ENCODE measurements at regions not wholly inside any gene's neighbourhood (a gene's known extent, or its start where the extent isn't known, plus 50 kb on each side); places are given as distances from the start of the nearest gene placed in this dataset.
"Not testable (repeated sequence)": the region's sequence is repeated elsewhere in the genome, so short reads cannot be mapped to it uniquely, and the experiment has no call there.

GRCh38 chr14:105707099-105707498, 180.7 kb downstream of the TMEM121 start:
- TF ChIP-seq ARNT (IDR thresholded peaks at IDR 0.05); HOXA7 (CRISPR knock-in tag; IDR thresholded peaks at IDR 0.05); DDIT3 (CRISPR knock-in tag; IDR thresholded peaks at IDR 0.05); CEBPB (IDR thresholded peaks at IDR 0.05; ENCODE audit: borderline replicate concordance, low read depth, low read length); CTCF (CRISPR knock-in tag; IDR thresholded peaks at IDR 0.05): not testable (repeated sequence)

Measured in HepG2 (cell line).